SJSA1 (cell line): ENCODE measurements at regions not wholly inside any gene's neighbourhood (a gene's known extent, or its start where the extent isn't known, plus 50 kb on each side); places are given as distances from the start of the nearest gene placed in this dataset.

Experiments
- DNase-seq, 2 experiments: peaks; one replicate each; pipeline ENCODE4 v3.0.0-alpha.2; 2015 to 2020; ENCODE audit warnings: low spot score in 2 of 2, low read depth in 1 of 2
- H3K27ac ChIP-seq: fragments of 250-450 bp; sonication (Bioruptor Pico); 2 replicates; pipeline ENCODE4 v1.5.1; 2020; ENCODE audit warnings: mild to moderate bottlenecking, moderate library complexity
- H3K27me3 ChIP-seq: fragments of 250-450 bp; sonication (Bioruptor Pico); replicated peaks from 2 replicates; pipeline ENCODE4 v1.5.1; 2020; ENCODE audit warnings: mild to moderate bottlenecking, moderate library complexity
- H3K36me3 ChIP-seq: fragments of 250-450 bp; sonication (Bioruptor Pico); 2 replicates; pipeline ENCODE4 v1.5.1; 2020; ENCODE audit warnings: mild to moderate bottlenecking
- H3K4me1 ChIP-seq: fragments of 250-450 bp; sonication (Bioruptor Pico); replicated peaks from 2 replicates; pipeline ENCODE4 v1.6.1; 2021; ENCODE audit warnings: mild to moderate bottlenecking
- H3K4me3 ChIP-seq: fragments of 250-450 bp; sonication (Bioruptor Pico); 2 replicates; pipeline ENCODE4 v1.5.1; 2020; ENCODE audit warnings: mild to moderate bottlenecking
- H3K9me3 ChIP-seq: fragments of 250-450 bp; sonication (Bioruptor Pico); replicated peaks from 2 replicates; pipeline ENCODE4 v1.5.1; 2020; ENCODE audit warnings: mild to moderate bottlenecking

- no peaks in the 10 kb centered on the region for H3K27me3 ChIP-seq
- H3K4me3 ChIP-seq: no peak overlapping the region
- H3K27ac ChIP-seq: no peak overlapping the region
- H3K9me3 ChIP-seq: no peaks in the 10 kb centered on the region
- no peaks in the 10 kb centered on the region for H3K36me3 ChIP-seq
- DNase-seq: no peak
- no peaks in the 10 kb centered on the region for H3K4me1 ChIP-seq
Observed at GRCh38 chr4:10348241-10348640, 109.0 kb downstream of the ZNF518B start.

- Histone ChIP-seq H3K36me3 (no peaks in the 10 kb centered on the region), H3K27me3 (no peaks in the 10 kb centered on the region), H3K9me3 (no peaks in the 10 kb centered on the region), H3K4me3 (no peak overlapping the region), H3K4me1 (no peaks in the 10 kb centered on the region), H3K27ac (no peak overlapping the region)
- no peak for DNase-seq
Observed at GRCh38 chr4:10347815-10348214, 109.4 kb downstream of the ZNF518B start.

- Histone ChIP-seq H3K36me3 (no peaks in the 10 kb centered on the region), H3K27me3 (no peaks in the 10 kb centered on the region), H3K4me3 (no peak overlapping the region), H3K9me3 (no peaks in the 10 kb centered on the region), H3K4me1 (no peaks in the 10 kb centered on the region), H3K27ac (no peak overlapping the region)
- no peak for DNase-seq
Observed at GRCh38 chr4:10347281-10347795, 109.9 kb downstream of the ZNF518B start.

- H3K4me3 ChIP-seq: no peak overlapping the region
- DNase-seq: peak in 1 of 2 experiments; percentile 0
- no peaks in the 10 kb centered on the region for H3K4me1 ChIP-seq
- no peaks in the 10 kb centered on the region for H3K9me3 ChIP-seq
- no peak overlapping the region for H3K27ac ChIP-seq
- no peaks in the 10 kb centered on the region for H3K27me3 ChIP-seq
- no peaks in the 10 kb centered on the region for H3K36me3 ChIP-seq
Observed at GRCh38 chr4:10346023-10346422, 111.2 kb downstream of the ZNF518B start.

GRCh38 chr4:10345381-10345784 lies 111.8 kb downstream of the ZNF518B start:
- Histone ChIP-seq H3K27me3 (no peaks in the 10 kb centered on the region), H3K9me3 (no peaks in the 10 kb centered on the region), H3K4me3 (no peak overlapping the region), H3K36me3 (no peaks in the 10 kb centered on the region), H3K4me1 (no peaks in the 10 kb centered on the region), H3K27ac (no peak overlapping the region)
- DNase-seq: no peak

- no peaks in the 10 kb centered on the region for H3K27me3 ChIP-seq
- no peak overlapping the region for H3K27ac ChIP-seq
- no peaks in the 10 kb centered on the region for H3K36me3 ChIP-seq
- H3K4me1 ChIP-seq: no peaks in the 10 kb centered on the region
- no peaks in the 10 kb centered on the region for H3K9me3 ChIP-seq
- DNase-seq: no peak
- H3K4me3 ChIP-seq: no peak overlapping the region
Observed at GRCh38 chr4:10344824-10345223, 112.4 kb downstream of the ZNF518B start.

GRCh38 chr4:10343656-10344055 lies 113.6 kb downstream of the ZNF518B start:
- H3K9me3 ChIP-seq: no peaks in the 10 kb centered on the region
- no peak overlapping the region for H3K27ac ChIP-seq
- no peak overlapping the region for H3K4me3 ChIP-seq
- H3K36me3 ChIP-seq: no peaks in the 10 kb centered on the region
- H3K4me1 ChIP-seq: no peaks in the 10 kb centered on the region
- H3K27me3 ChIP-seq: no peaks in the 10 kb centered on the region
- no peak for DNase-seq

- Histone ChIP-seq H3K4me1 (no peaks in the 10 kb centered on the region), H3K36me3 (no peaks in the 10 kb centered on the region), H3K27ac (no peak overlapping the region), H3K9me3 (no peaks in the 10 kb centered on the region), H3K27me3 (no peaks in the 10 kb centered on the region), H3K4me3 (no peak overlapping the region)
- no peak for DNase-seq
Observed at GRCh38 chr4:10342866-10343265, 114.4 kb downstream of the ZNF518B start.

- H3K36me3 ChIP-seq: no peaks in the 10 kb centered on the region
- H3K27me3 ChIP-seq: no peaks in the 10 kb centered on the region
- no peak overlapping the region for H3K4me3 ChIP-seq
- H3K27ac ChIP-seq: no peak overlapping the region
- H3K4me1 ChIP-seq: no peaks in the 10 kb centered on the region
- DNase-seq: no peak
- H3K9me3 ChIP-seq: no peaks in the 10 kb centered on the region
Observed at GRCh38 chr4:10336471-10336870, 120.8 kb downstream of the ZNF518B start.

- H3K27ac ChIP-seq: no peak overlapping the region
- no peaks in the 10 kb centered on the region for H3K9me3 ChIP-seq
- H3K4me1 ChIP-seq: no peaks in the 10 kb centered on the region
- no peak for DNase-seq
- H3K36me3 ChIP-seq: no peaks in the 10 kb centered on the region
- H3K4me3 ChIP-seq: no peak overlapping the region
- H3K27me3 ChIP-seq: no peaks in the 10 kb centered on the region
Observed at GRCh38 chr4:10335050-10335449, 122.2 kb downstream of the ZNF518B start.

- no peak overlapping the region for H3K27ac ChIP-seq
- H3K4me3 ChIP-seq: no peak overlapping the region
- DNase-seq: no peak
- H3K9me3 ChIP-seq: no peaks in the 10 kb centered on the region
- no peaks in the 10 kb centered on the region for H3K27me3 ChIP-seq
- no peaks in the 10 kb centered on the region for H3K4me1 ChIP-seq
- H3K36me3 ChIP-seq: no peaks in the 10 kb centered on the region
Observed at GRCh38 chr4:10334506-10335028, 122.7 kb downstream of the ZNF518B start.

GRCh38 chr4:10333942-10334341 lies 123.3 kb downstream of the ZNF518B start:
- Histone ChIP-seq H3K27ac (no peak overlapping the region), H3K36me3 (no peaks in the 10 kb centered on the region), H3K4me1 (no peaks in the 10 kb centered on the region), H3K4me3 (no peak overlapping the region), H3K9me3 (no peaks in the 10 kb centered on the region), H3K27me3 (no peaks in the 10 kb centered on the region)
- no peak for DNase-seq

GRCh38 chr4:10326075-10326474 lies 131.2 kb downstream of the ZNF518B start:
- H3K4me3 ChIP-seq: no peak overlapping the region
- no peaks in the 10 kb centered on the region for H3K36me3 ChIP-seq
- H3K27me3 ChIP-seq: no peaks in the 10 kb centered on the region
- DNase-seq: no peak
- no peak overlapping the region for H3K27ac ChIP-seq
- no peaks in the 10 kb centered on the region for H3K4me1 ChIP-seq
- no peaks in the 10 kb centered on the region for H3K9me3 ChIP-seq

GRCh38 chr4:10321931-10322330 lies 135.3 kb downstream of the ZNF518B start:
- no peaks in the 10 kb centered on the region for H3K9me3 ChIP-seq
- H3K4me3 ChIP-seq: no peak overlapping the region
- H3K4me1 ChIP-seq: no peaks in the 10 kb centered on the region
- H3K27ac ChIP-seq: no peak overlapping the region
- H3K36me3 ChIP-seq: no peaks in the 10 kb centered on the region
- no peak for DNase-seq
- H3K27me3 ChIP-seq: no peaks in the 10 kb centered on the region

GRCh38 chr4:10320130-10320529 lies 137.1 kb downstream of the ZNF518B start:
- Histone ChIP-seq H3K4me1 (no peaks in the 10 kb centered on the region), H3K9me3 (no peaks in the 10 kb centered on the region), H3K36me3 (no peaks in the 10 kb centered on the region), H3K27me3 (no peaks in the 10 kb centered on the region), H3K4me3 (no peak overlapping the region), H3K27ac (no peak overlapping the region)
- DNase-seq: no peak
